Non-pigmented ciliary epithelial cell (primary cell): ENCODE measurements at regions not wholly inside any gene's neighbourhood (a gene's known extent, or its start where the extent isn't known, plus 50 kb on each side); places are given as distances from the start of the nearest gene placed in this dataset.
"Not testable (repeated sequence)": the region's sequence is repeated elsewhere in the genome, so short reads cannot be mapped to it uniquely, and the experiment has no call there.

Experiments used
- DNase-seq: peaks from one replicate; pipeline ENCODE4 v3.0.0-alpha.2; 2010; ENCODE audit warnings: low read depth

DNA sequence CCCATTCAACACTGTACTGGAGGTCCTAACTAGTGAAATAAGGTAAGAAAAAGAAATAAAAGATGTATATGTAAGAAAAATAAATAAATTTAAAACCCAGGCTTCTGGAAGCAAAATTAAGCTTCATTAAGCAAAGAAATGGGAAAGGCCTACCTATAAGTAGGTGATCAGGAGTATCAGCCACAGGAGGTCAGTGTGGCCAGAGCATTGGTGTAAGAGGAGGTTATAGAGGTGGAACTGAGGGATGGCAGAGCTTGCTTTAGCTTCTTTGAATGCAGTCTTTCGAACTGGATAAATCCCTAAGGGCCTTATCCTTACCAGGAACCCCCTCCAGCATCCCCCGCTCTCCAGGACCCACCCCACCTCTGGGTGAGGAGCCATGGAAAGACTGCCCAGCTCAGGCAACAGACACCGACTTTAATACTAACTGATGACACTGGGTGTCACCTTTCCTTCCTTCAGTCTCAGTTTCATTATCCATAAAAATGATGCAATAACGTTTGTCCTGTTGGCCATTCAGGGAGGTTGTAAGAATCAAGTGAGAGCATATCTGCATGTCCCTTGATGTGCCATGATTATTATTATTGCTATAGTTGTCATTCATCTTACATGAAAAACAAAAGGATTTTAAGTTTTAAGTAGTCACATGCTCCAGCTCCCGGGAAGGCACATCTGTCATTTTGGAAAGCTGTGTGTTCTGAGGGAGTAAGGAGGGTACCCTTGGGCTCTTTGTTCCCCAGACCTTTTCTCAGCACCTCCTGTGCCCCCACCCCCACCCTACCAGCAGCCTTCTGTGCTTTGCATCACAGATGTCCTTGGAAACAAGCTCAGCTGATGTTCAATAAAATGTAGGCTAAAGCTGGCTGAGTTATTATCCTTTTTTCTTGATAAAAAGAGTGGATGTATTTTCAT lies 50.8 kb upstream of the CTNNA1 start:
- DNase-seq = no peak

DNA sequence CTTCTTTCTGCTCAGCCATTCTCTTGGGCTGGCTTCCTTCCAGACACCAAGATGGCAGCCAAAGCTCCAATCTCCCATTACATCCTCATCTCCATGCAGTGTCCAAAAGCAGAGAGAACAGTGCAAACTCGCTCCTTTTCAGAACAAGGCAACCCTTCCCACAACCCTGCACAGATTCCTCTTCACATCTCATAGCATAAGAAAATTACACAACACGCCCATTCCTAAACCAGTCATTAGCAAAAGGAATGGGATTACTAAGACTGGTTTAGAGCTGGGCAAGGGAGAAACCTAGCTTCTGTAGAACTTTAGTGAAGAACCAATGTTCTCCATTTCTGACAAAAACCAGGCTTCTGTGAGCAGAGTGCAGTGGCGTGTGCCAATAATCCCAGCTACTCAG lies 51.5 kb upstream of the CTNNA1 start:
- no peak for DNase-seq

DNA sequence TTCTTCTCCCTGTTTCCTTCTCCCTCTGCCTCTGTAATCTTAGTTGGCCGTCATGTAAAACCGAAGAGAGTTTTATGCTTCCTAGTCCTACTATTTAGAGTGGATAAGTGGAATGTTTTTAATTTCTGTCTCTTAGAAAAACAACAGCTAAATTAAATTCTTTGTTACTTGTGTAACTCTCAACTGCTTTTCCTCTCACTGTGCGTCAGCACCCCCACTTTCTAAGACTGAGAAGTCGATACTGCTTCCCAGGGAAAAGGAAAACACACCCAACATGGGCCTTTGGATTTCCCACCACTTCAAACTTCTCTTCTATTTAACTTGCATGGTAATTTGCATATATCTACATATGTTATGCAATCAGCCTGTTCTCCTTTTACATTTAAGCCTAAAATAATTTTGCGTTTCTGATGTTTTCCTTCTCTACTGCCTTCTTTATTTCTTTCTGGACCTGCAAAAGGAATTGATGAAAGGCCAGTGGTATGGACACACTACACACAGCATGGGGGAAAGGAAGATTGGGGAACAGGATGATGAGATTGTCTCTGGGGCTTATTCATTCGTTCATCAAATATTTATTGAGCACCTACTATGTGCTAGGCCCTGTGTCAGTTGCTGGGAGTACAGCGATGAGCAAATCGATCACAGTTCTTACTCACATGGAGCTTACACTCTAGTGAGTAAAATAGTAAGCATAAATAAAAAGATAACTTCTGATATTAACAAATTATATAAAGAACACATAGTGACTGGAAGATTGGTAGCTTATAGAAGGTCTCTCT lies 52.5 kb upstream of the CTNNA1 start:
- DNase-seq = no peak

DNA sequence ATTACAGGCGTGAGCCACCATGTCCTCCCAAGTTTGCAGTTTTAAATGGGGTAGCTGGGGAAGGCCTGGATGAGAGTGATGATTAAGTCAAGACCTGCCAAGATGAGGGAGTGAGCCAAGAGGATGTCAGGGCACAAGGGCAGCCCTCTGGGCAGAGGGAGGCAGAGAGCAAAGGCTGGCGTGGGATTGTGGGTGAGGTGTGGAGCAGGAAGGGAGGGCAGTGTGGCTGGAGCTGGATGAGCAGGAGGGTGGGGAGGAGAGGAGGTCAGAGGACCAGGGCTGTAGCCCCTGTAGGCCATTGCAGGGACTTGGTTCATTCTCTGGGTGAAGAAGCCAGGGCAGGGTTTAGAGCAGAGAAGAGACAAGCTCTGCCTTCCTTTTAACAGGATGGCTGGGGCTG lies 53.7 kb upstream of the CTNNA1 start:
- DNase-seq = no peak

- no peak for DNase-seq
Measured at GRCh38 chr5:138698713-138699112, 54.5 kb upstream of the CTNNA1 start.

DNA sequence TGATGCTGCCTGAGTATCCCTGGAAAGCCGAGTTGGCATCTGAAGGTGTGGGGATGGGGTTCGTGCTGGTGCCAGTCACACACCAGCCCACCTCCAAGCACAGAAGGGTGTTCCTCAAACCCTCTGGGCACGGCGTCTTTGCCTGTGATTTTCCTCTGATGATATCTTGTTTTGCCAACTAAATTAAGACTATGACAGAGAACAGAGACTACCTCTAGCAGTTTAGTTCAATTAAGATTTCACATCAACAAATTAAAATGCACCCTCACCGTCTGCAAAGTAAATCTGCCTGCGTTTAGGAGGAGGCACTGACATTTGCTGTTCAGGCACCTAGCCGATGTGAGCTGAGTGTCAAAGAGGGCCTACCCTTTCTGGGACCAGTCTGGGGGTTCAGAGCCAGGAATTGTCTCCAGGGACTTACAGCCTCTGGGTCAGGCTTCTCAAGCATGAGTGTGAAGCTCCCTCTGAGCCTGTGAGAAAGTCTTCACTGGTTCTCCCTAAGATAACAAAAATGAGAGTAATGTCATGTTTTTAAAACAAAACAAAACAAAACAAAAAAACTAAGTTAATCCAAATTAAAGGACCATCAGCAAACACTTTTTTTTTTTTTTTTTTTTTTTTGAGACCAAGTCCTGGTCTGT lies 55.4 kb upstream of the CTNNA1 start:
- DNase-seq = no peak

DNA sequence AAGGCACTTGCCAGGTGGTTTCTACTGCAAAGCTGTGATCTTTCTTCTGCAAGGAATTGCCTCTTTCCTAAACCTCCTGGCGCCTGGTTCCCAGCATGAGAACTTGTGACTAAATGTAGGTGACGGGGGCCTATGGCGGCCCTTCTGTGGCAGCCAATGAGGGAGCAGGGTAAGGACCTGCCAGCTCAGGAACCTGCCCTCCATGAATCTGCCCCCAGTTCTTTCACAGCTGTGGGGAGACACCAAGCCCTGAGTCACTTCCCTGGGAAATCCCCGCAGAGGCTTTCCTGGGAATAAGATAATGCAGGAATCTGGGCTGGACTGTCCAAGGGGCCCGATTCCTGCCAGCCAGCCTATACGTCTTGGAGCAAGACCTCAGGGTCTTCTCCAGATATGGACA lies 56.7 kb upstream of the CTNNA1 start:
- peak; percentile 75 for DNase-seq

DNA sequence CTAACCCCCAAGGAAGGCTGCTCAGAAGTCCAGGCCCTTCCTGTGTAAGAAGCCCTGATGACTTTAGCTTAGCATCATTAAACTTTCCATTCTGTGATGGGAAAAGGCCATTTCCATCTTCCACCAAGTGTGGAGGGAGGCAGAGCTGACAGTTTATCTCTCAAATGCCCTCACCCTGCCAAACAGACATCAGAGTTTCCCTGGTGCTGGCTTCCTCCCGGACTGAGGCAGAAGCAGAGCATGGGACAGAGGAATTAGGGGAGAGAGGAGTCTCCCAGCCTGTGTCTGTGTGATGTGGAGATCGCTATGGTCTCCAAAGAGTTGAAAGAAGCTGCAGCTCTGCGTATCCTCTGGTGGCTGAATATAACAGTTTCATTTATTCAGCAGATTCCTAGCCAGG lies 57.4 kb upstream of the CTNNA1 start:
- DNase-seq = no peak

GRCh38 chr5:138694146-138694545 lies 59.1 kb upstream of the CTNNA1 start:
- DNase-seq = no peak

DNA sequence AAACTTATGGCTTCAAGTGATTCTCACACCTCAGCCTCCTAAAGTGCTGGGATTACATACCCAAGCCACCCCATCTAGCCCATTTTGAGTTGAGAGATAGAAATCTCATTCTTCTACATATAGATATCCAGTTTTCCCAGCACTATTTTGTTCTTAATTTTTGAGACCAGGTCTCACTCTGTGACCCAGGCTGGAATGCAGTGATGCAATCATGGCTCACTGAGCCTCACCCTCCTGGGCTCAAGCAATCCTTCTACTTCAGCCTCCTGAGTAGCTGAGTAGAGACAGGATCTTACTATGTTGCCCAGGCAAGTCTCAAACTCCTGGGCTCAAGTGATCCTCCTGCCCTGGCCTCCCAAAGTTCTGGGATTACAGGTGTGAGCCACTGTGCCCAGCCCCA lies 60.9 kb upstream of the CTNNA1 start:
- no peak for DNase-seq

GRCh38 chr5:138686668-138687067 lies 66.6 kb upstream of the CTNNA1 start:
- no peak for DNase-seq

- DNase-seq = no peak
Measured at GRCh38 chr5:138685193-138685745, 68.0 kb upstream of the CTNNA1 start.

DNA sequence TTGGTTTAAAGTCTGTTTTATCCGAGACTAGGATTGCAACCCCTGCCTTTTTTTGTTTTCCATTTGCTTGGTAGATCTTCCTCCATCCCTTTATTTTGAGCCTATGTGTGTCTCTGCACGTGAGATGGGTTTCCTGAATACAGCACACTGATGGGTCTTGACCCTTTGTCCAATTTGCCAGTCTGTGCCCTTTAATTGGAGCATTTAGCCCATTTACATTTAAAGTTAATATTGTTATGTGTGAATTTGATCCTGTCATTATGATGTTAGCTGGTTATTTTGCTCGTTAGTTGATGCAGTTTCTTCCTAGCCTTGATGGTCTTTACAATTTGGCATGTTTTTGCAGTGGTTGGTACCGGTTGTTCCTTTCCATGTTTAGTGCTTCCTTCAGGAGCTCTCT lies 70.8 kb upstream of the CTNNA1 start:
- DNase-seq = not testable (repeated sequence)

DNA sequence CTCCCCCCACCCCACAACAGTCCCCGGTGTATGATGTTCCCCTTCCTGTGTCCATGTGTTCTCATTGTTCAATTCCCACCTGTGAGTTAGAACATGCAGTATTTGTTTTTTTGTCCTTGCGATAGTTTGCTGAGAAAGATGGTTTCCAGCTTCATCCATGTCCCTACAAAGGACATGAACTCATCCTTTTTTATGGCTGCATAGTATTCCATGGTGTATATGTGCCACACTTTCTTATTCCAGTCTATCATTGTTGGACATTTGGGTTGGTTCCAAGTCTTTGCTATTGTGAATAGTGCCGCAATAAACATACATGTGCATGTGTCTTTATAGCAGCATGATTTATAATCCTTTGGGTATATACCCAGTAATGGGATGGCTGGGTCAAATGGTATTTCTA lies 74.4 kb upstream of the CTNNA1 start:
- DNase-seq = not testable (repeated sequence)

- no peak for DNase-seq
Measured at GRCh38 chr5:138677782-138678181, 75.4 kb upstream of the CTNNA1 start.

DNA sequence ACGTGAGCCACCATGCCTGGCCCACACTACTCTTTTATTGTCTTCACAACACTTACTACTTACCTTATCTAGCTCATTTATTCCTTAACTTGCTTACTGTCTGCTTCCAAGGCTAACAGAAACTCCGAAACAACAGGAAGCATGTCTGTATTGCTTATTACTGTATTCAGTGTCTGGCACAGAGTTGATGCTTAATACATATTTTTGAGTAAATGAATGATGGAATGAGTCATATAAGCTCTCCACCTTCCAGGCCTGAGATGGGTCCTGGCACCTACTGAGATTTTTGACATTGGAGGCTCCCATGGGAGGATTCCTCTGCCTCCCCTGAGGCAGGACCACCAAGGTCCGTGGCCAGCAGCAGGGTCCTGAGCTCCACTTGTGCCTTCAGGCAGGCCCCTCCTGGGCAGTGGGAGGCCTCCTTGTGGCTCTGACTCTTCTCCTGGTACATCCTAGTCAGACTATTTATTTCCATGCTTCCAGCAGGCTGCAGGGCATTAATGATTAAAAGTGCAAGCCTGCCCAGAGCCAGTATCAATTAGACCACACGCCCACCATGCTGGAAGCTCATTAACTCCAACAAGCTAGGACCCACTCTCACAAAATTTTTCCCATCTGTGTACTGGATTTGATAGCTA lies 76.5 kb upstream of the CTNNA1 start:
- DNase-seq = no peak

- DNase-seq = no peak
Measured at GRCh38 chr5:138676002-138676401, 77.2 kb upstream of the CTNNA1 start.

GRCh38 chr5:138668451-138669380 lies 84.5 kb upstream of the CTNNA1 start:
- DNase-seq = no peak

GRCh38 chr5:138667782-138668331 lies 85.4 kb upstream of the CTNNA1 start:
- not testable (repeated sequence) for DNase-seq

GRCh38 chr5:138666226-138666742 lies 86.9 kb upstream of the CTNNA1 start:
- no peak for DNase-seq
